ENCODE measurements at regions not wholly inside any gene's neighbourhood (a gene's known extent, or its start where the extent isn't known, plus 50 kb on each side); places are given as distances from the start of the nearest gene placed in this dataset.

- no peak for TF ChIP-seq CTCF (IDR thresholded peaks at IDR 0.05; ENCODE audit: insufficient read depth, low read length, missing control alignments)
- H3K4me3 ChIP-seq (ENCODE audit: low read depth, low read length) = no peak overlapping the region
- ChIA-PET CTCF (no interaction called here), POLR2A (no interaction called here)
- DNase-seq (ENCODE audit: low read depth, low spot score) = no peak
Observed at GRCh38 chr18:27845897-27846296, 331.0 kb downstream of the CDH2 start.

- no peak for DNase-seq (ENCODE audit: low read depth, low spot score)
- CTCF ChIA-PET = interaction anchor here (0.7 kb wide), 1 partner anchor 253 kb away, joined by 3 read pairs; no protein-coding TSS in a partner anchor
- no peak for TF ChIP-seq CTCF (IDR thresholded peaks at IDR 0.05; ENCODE audit: insufficient read depth, low read length, missing control alignments)
- POLR2A ChIA-PET = no interaction called here
- no peak overlapping the region for H3K4me3 ChIP-seq (ENCODE audit: low read depth, low read length)
Observed at GRCh38 chr18:27843783-27844777, 332.9 kb downstream of the CDH2 start.

GRCh38 chr18:27839141-27839540 lies 337.8 kb downstream of the CDH2 start:
- no peak for TF ChIP-seq CTCF (IDR thresholded peaks at IDR 0.05; ENCODE audit: insufficient read depth, low read length, missing control alignments)
- CTCF ChIA-PET = no interaction called here
- no peak overlapping the region for H3K4me3 ChIP-seq (ENCODE audit: low read depth, low read length)
- POLR2A ChIA-PET = no interaction called here
- DNase-seq (ENCODE audit: low read depth, low spot score) = peak; percentile 65

GRCh38 chr18:27838225-27838624 lies 338.7 kb downstream of the CDH2 start:
- ChIA-PET POLR2A (interaction anchor here (0.5 kb wide), 1 partner anchor 314 kb away, joined by 3 read pairs; no protein-coding TSS in a partner anchor), CTCF (no interaction called here)
- TF ChIP-seq CTCF (IDR thresholded peaks at IDR 0.05; ENCODE audit: insufficient read depth, low read length, missing control alignments) = no peak
- no peak for DNase-seq (ENCODE audit: low read depth, low spot score)
- H3K4me3 ChIP-seq (ENCODE audit: low read depth, low read length) = no peak overlapping the region

- H3K4me3 ChIP-seq (ENCODE audit: low read depth, low read length) = no peak overlapping the region
- no peak for TF ChIP-seq CTCF (IDR thresholded peaks at IDR 0.05; ENCODE audit: insufficient read depth, low read length, missing control alignments)
- CTCF ChIA-PET = no interaction called here
- POLR2A ChIA-PET = no interaction called here
- DNase-seq (ENCODE audit: low read depth, low spot score) = no peak
Observed at GRCh38 chr18:27826101-27826500, 350.8 kb downstream of the CDH2 start.

- CTCF ChIA-PET = no interaction called here
- no peak for DNase-seq (ENCODE audit: low read depth, low spot score)
- no peak overlapping the region for H3K4me3 ChIP-seq (ENCODE audit: low read depth, low read length)
- no peak for TF ChIP-seq CTCF (IDR thresholded peaks at IDR 0.05; ENCODE audit: insufficient read depth, low read length, missing control alignments)
- POLR2A ChIA-PET = no interaction called here
Observed at GRCh38 chr18:27825689-27826088, 351.2 kb downstream of the CDH2 start.

All from AG04449 (cell line).